Fibroblast of the aortic adventitia (primary cell): ENCODE measurements at regions not wholly inside any gene's neighbourhood (a gene's known extent, or its start where the extent isn't known, plus 50 kb on each side); places are given as distances from the start of the nearest gene placed in this dataset.

Experiments used
- DNase-seq: peaks from one replicate; pipeline ENCODE4 v3.0.0-alpha.2; 2010; ENCODE audit warnings: low read depth
- H3K4me3 ChIP-seq: 2 replicates; pipeline ENCODE4 v1.5.1; 2011; ENCODE audit warnings: low read depth, mild to moderate bottlenecking, control low read depth, low read length, moderate library complexity
- TF ChIP-seq, protein P1 (sequence below): IDR thresholded peaks from 2 replicates; pipeline ENCODE4 v1.5.1; 2011; ENCODE audit warnings: mild to moderate bottlenecking, low read length, control low read depth, inconsistent platforms; ENCODE audit not compliant: insufficient read depth

DNA sequence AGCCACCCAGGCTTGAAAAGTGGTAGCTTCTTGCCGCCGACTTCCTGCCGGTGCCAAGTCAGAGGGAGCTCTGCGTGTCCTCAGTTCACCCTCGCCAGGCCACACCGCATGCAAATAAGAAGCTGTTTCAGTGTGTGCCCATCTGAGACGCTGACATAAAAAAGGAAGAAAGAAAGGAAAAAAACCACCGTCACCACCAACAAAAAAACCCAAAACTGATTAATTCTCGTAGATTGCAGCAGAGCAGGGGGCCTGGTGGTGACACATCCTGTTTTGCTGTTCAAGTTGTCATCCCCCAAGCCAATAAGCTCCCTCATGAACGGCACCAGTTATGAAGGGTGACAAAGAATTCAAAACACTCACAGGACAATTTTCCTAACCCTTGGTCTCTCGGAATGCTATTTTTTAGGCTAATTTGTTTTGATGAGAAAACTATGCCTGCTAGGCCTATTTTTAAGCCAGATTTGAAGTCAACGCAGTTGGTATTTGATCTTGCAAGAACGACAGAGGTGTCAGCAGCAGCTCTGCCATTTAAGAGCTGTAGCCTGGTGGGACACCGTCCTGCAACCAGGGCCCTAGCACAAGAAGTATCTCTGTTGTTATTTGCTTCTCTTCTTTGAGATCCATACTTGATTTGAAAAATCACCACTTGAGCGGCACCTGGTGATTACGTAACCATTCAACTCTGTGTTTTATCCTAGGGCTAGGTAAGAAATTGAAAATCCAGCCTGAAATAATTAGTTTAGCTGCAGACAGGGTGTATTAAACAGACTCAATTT lies 145.6 kb downstream of the PFKFB3 start:
- TF ChIP-seq, protein P1, sequence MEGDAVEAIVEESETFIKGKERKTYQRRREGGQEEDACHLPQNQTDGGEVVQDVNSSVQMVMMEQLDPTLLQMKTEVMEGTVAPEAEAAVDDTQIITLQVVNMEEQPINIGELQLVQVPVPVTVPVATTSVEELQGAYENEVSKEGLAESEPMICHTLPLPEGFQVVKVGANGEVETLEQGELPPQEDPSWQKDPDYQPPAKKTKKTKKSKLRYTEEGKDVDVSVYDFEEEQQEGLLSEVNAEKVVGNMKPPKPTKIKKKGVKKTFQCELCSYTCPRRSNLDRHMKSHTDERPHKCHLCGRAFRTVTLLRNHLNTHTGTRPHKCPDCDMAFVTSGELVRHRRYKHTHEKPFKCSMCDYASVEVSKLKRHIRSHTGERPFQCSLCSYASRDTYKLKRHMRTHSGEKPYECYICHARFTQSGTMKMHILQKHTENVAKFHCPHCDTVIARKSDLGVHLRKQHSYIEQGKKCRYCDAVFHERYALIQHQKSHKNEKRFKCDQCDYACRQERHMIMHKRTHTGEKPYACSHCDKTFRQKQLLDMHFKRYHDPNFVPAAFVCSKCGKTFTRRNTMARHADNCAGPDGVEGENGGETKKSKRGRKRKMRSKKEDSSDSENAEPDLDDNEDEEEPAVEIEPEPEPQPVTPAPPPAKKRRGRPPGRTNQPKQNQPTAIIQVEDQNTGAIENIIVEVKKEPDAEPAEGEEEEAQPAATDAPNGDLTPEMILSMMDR = no peak
- DNase-seq = no peak
- no peak overlapping the region for H3K4me3 ChIP-seq

DNA sequence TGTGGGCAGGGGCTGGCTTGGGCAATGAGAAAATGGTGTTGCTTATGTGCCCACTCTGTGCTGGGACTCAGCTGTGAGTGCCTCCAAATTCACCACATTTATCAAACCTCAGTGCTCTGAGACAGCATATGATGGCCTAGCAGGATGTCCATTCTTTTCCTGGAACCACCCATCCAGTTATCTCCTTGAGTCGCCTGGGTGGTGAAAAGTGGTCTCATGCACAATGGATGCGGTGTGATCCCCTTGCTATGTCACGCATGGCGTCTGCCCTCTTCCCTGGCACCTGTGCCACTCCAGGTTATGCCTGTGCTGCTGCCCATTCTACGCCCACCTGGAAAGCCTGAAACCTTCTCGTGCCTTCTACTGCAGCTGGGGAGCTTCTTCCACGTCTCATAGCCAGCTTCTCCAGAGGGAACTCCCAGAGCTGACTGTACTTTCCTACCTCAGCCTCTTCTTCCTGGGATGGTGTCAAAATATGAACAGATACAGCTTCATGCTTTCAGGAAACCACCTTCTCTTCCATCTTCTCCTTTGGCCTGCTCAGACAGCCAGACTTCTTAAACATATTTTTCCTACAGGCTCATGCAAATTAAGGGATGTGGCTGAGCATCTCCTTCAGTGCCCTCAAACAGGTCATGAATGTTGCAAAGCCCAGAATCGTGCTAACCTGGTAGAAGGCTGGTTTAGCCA lies 147.3 kb downstream of the PFKFB3 start:
- TF ChIP-seq, protein P1 = no peak
- H3K4me3 ChIP-seq = no peak overlapping the region
- no peak for DNase-seq

DNA sequence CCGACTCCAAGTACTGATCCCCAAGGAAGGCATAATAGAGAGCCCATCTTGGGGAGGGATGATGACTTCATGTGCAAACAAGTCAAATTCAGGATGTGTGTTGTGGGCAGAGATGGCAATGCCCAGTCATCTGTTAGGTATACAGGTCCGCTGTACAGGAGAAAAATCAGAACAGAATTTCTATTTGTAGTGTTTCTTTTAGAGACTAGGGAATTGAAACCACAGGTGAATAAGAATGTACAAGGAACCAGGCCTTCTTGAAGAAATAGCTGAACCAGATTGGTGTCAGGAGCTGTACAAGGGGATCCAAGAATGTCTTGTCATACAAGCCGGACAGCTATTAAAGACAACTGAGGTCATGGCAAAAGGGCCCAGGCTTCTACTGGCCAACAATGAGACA lies 147.9 kb downstream of the PFKFB3 start:
- TF ChIP-seq, protein P1 = no peak
- DNase-seq = no peak
- H3K4me3 ChIP-seq = no peak overlapping the region

DNA sequence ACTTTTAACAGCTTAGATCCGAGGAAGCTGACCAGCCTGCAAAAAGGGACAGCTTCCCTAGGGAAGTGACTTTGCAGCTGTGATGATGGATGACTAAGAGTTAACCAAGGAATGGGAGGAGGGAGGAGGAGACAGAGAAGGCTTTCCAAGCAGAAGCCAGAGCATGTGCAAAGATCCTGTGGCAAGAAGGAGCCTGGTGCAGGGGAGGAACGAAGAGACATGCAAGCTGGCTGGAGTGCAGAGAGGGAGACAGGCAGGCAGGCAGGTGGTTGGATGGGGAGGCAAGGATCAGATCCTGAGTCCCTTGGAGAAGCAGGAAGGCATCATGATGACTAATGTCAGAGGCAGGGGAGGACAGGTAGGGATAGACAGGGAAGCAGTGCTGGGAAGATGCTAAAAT lies 148.8 kb downstream of the PFKFB3 start:
- no peak for DNase-seq
- TF ChIP-seq, protein P1 = no peak
- H3K4me3 ChIP-seq = no peak overlapping the region

DNA sequence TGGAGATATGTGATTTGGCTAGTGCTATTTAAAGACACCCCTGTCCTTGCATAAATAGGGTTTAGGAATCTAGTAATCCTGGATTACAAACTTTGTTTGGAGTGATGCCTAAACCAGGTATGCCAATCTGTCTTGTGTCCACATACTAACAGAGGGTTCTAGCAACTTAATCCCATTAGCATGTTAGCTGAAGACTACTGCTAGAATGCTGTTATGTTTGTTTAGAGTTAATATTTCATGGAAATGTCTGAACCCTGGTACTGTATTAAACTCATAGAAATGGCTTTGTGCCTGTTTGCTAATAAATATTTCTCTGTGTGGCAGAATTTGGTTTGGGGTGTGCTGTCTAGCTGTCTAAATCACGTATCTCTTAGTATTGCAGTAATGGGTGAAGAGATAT lies 150.8 kb downstream of the PFKFB3 start:
- no peak overlapping the region for H3K4me3 ChIP-seq
- no peak for DNase-seq
- TF ChIP-seq, protein P1 = no peak

DNA sequence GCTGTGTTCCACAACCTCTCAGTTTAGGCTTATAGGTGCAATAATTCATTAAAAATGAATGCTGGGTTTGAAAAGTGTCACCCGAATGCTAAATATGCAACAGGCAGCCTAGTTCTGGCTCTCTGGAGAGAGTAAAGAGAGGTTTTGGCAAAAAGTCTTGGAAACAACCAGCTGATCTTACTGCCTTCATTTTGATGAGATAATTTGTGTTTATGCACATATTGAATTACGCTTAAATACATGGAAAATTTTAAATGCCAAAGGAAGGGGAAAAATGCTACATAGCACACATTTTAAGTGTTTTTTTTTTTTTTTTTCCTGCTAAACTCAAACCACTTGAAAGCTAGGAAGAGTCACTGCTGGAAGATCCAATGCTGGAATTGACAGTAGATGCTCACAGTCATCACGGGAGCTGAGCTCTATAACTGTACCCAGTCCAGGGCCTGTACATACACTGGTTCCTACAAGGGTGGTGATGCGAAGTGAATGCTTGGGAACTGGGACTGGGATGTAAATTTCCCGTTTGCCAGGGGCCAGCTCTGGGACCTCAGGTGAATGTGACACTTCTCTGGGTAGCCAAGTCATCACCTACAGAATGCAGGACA lies 151.5 kb downstream of the PFKFB3 start:
- no peak overlapping the region for H3K4me3 ChIP-seq
- DNase-seq = no peak
- TF ChIP-seq, protein P1 = no peak
